HG03378 (cell line): ENCODE measurements at regions not wholly inside any gene's neighbourhood (a gene's known extent, or its start where the extent isn't known, plus 50 kb on each side); places are given as distances from the start of the nearest gene placed in this dataset.
"Not testable (repeated sequence)": the region's sequence is repeated elsewhere in the genome, so short reads cannot be mapped to it uniquely, and the experiment has no call there.

Experiments used
- ATAC-seq: cut with Tn5 transposase; IDR thresholded peaks from one replicate; pipeline ENCODE4 v1.9.1; 2021; ENCODE audit warnings: mild to moderate bottlenecking, moderate library complexity; ENCODE audit not compliant: unreplicated experiment

- not testable (repeated sequence) for ATAC-seq
Observed at GRCh38 chr14:106522118-106522517, 995.7 kb downstream of the TMEM121 start.

DNA sequence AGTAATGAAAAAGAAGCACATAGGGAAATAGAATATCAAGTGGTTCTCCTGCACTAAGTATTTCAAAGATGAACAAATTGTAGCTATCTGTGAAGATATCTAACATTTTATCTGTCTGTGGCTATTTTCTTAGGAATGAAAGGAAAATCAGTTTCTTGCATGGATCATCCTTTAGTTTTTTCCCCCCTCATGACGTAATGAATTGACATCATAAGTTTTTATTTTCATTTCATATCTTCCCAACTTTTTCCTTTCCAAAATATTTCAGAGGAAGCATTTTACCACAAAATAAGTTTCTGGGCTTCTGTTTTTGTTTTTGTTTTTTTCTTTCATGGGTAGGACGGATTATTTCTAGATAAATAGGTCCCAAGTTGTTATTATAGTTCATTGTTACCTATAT lies 996.6 kb downstream of the TMEM121 start:
- ATAC-seq, result no peak

- no peak for ATAC-seq
Observed at GRCh38 chr14:106528717-106529116, 1002.3 kb downstream of the TMEM121 start.

DNA sequence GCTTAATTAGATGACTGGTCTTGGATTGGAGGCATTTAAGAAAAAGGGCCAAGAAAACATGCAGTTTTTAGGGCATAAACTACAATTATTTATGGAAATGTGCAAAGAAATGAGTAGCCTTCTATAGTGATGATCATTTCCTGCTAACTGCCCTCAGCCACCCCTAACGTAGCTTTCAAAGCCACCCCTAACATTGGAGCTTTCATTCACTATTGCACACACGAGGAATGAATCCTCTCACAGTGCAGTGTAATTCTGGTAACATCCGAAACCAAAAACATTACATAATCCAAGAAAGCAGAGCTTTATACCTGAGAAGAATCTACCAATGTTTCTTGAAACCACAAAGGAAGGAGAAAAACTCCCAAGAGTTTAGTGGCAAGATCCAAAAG lies 1003.6 kb downstream of the TMEM121 start:
- ATAC-seq, result no peak

DNA sequence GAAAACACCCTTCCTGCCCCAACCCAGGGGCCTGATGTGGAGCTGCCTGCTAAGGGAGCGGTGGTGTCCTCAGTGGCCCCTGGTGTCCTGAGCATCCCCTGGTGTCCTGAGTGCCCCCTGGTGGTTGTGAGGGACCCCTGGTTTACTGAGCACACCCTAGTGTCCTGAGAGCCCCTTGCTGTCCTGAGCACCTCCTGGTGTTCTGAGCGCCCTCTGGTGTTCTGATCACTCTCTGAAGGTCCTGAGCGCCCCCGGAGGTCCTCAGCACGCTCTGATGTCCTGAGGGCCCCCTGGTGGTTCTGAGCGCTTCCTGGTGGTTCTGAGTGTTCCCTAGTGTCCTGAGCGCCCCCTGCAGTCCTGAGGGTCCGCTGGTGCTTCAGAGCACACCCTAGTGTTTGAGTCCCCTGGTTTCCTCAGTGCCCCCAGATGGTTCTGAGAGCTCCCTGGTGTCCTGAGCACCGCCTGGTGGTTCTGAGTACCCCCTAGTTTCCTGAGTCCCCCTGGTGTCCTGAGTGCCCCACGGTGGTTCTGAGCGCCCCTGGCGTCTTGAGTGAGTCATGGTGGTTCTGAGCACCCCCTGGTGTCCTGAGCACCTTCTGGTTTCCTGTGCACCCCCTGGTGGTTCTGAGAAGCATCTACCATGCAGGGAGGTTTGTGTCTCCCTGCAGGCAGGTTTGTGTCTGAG lies 1004.2 kb downstream of the TMEM121 start:
- ATAC-seq, result no peak

GRCh38 chr14:106537597-106537996 lies 1011.2 kb downstream of the TMEM121 start:
- ATAC-seq, result not testable (repeated sequence)

GRCh38 chr14:106538201-106538600 lies 1011.8 kb downstream of the TMEM121 start:
- no peak for ATAC-seq

DNA sequence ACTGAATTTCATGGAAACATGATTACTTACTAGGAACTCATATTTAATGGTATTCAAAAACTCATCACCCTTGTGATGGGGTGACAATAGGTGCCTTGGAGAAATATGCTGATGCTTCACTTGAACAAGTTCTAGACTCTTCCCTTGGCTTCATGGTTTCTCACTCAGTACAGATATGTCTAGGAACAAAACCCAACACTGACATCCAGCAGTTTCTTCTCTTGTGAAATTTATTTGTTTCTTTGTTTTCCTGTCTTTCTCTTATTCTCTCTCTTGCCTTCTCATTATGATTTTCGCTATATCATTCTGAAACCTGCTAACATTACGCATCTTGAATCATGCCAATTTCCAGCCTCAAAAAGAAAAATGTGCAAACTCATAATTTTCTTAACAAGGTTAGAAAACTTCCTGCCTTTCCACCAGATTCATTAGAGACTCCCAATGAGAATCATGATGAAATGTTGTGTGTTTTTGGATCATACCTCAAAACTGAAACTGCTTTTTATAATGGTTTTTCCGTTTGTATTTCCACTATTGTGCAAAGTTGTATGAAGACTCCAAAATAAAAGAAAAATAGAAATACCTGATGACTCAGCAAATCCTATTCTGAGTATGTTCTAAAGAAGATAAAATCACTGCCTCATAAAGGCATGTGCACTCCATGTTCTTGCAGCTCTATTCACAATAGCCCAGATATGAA lies 1021.5 kb downstream of the TMEM121 start:
- no peak for ATAC-seq

DNA sequence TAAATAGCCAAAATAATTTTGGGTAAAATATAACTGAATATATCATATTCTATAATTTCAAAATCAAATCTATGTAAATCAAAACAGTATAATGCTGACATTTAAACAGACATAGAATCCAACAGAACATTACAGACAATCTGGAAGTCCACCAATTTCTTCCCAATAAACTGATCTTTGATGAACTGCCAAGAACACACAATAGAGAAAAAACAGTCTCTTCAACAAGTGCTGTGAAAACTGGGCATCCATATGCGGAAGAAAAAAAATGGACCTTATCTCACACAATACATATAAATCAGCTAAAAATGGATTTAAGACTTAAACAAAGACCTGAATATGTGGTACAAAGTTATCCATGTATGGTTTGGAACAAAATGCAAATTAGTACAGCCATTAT lies 1022.7 kb downstream of the TMEM121 start:
- no peak for ATAC-seq

GRCh38 chr14:106551265-106551664 lies 1024.9 kb downstream of the TMEM121 start:
- ATAC-seq, result no peak

- not testable (repeated sequence) for ATAC-seq
Observed at GRCh38 chr14:106556211-106556610, 1029.8 kb downstream of the TMEM121 start.

GRCh38 chr14:106556665-106557289 lies 1030.4 kb downstream of the TMEM121 start:
- ATAC-seq, result no peak

GRCh38 chr14:106562451-106562850 lies 1036.1 kb downstream of the TMEM121 start:
- ATAC-seq, result no peak

- no peak for ATAC-seq
Observed at GRCh38 chr14:106564058-106564643, 1037.8 kb downstream of the TMEM121 start.

- ATAC-seq, result no peak
Observed at GRCh38 chr14:106578481-106578880, 1052.1 kb downstream of the TMEM121 start.

DNA sequence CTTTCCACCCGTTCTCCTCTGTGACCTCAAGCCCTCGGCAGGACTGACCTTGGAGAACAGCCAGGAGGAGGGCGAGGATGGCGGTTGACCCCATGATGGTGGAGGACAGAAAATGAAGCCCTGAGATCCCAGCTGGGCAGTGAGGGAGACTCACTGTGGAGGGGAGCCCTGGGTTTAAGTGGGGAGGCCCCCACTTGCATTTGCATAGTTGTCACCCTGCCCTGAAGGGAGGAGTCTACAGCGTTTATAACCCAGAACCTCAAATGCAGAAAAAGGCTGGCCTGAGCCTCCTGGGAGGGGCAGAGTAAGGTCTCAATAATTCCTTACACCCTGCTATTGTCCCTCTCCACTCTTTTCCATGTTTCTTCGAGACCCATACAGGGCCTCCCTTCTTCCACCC lies 1052.7 kb downstream of the TMEM121 start:
- no peak for ATAC-seq

DNA sequence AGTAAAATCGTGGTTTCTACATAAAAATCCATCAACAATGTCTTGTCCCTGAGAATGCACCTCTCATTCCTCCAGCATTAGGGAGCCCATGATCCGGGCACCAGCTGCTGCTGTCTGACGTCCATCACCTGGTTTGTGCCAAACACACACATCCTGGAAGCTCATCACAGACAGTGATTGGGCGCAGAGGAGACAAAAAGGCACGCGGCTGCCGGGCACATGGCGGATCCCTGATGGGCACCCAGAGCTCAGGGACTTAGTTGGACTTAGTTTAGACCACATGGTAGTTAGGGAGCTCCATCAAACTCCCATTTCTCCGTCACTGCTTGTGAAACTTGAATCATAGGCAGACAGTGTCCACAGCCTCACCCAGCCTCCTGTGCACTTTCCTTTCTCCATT lies 1059.3 kb downstream of the TMEM121 start:
- ATAC-seq, result no peak

- no peak for ATAC-seq
Observed at GRCh38 chr14:106586098-106586704, 1059.8 kb downstream of the TMEM121 start.

DNA sequence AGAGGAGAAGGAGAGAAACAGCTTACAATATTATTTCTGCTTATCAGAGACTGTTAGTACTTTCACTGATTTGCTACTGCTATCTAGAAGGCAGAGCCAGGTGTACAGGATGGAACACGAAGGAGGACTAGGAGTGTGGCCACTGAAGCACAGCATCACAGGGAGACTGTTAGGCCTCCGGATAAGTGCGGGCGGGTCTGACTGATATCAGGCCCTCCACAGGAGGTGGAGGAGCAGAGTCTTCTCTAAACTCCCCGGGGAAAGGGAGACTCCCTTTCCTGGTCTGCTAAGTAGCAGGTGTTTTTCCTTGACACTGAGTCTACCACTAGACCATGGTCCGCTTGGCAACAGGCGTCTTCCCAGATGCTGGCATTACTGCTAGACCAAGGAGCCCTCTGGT lies 1065.2 kb downstream of the TMEM121 start:
- not testable (repeated sequence) for ATAC-seq

DNA sequence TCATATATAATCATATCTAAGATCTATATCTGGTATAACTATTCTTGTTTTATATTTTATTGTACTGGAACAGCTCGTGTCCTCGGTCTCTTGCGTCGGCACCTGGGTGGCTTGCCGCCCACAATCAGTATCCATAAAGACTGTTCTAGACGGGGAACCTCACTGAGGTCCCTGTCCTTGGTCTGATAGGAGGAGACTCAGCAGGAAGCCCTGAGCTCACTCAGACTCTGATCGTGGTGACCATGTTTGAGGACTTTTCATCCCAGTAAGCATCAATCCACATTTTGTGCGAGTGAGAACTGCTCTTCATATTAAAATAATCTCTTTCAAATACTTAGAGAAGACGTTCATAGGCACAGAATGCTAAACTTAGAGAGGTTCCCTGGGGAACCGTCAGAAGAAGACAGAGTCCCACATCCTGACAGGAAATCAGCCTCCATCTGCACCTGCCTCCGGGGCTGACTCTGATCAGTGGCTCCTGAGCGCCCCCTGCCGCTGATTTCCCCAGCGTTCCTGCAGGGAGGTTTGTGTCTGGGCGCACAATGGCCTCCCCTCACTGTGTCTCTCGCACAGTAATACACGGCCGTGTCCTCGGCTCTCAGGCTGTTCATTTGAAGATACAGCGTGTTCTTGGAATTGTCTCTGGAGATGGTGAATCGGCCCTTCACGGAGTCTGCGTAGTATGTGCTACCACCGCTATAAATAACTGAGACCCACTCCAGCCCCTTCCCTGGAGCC lies 1065.9 kb downstream of the TMEM121 start:
- ATAC-seq, result not testable (repeated sequence)

DNA sequence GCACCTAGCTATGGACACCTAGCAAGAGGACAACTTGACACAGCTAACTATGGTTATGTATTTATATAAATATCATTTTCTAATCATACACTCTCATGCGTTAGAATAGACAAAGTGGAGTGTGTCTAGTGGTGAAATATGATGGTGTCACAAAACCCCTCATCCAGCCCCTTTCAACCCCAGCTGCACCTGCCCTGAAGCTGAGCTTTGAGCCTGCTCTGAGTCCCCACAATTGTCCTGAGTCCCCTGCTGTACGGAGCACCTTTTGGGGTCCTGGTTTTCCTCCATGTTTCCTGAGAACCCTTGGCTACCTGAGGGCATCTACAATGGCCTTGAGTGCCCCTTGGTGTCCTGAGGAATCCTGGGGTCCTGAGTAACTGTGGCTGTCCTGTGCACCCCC lies 1072.8 kb downstream of the TMEM121 start:
- no peak for ATAC-seq
